GM18951 (cell line): ENCODE measurements at regions not wholly inside any gene's neighbourhood (a gene's known extent, or its start where the extent isn't known, plus 50 kb on each side); places are given as distances from the start of the nearest gene placed in this dataset.

ENCODE experiments used
- POLR2A ChIP-seq: IDR thresholded peaks from 4 replicates; pipeline ENCODE4 v1.6.1; 2011; ENCODE audit warnings: mild to moderate bottlenecking; ENCODE audit not compliant: insufficient read length, insufficient read depth; ENCODE audit errors: extremely low read depth
- in situ Hi-C: fragments of 300-500 bp; cut with MboI; formaldehyde crosslinking; loops from one replicate; pipeline ENCODE4 v1.12.0; 2022; ENCODE audit warnings: low sequenced_read_pairs, mixed read lengths, inconsistent platforms; ENCODE audit not compliant: unreplicated experiment

- TF ChIP-seq POLR2A: no peak
- in situ Hi-C loops: loop anchor here (10.0 kb wide), 1 partner anchor 344 kb away; no protein-coding TSS in a partner anchor
Observed at GRCh38 chr1:224510880-224511645, 76.5 kb upstream of the WDR26 start.

- in situ Hi-C loops: loop anchor here (10.0 kb wide), 1 partner anchor 342 kb away; no protein-coding TSS in a partner anchor
- no peak for TF ChIP-seq POLR2A
Observed at GRCh38 chr1:224512600-224513151, 78.1 kb upstream of the WDR26 start.

- TF ChIP-seq POLR2A: no peak
- in situ Hi-C loops: loop anchor here (10.0 kb wide), 1 partner anchor 341 kb away; no protein-coding TSS in a partner anchor
Observed at GRCh38 chr1:224513383-224513782, 78.8 kb upstream of the WDR26 start.

GRCh38 chr1:224513787-224514209 lies 79.2 kb upstream of the WDR26 start:
- in situ Hi-C loops: loop anchor here (10.0 kb wide), 1 partner anchor 341 kb away; no protein-coding TSS in a partner anchor

GRCh38 chr1:224517171-224517570 lies 82.6 kb upstream of the WDR26 start:
- no peak for TF ChIP-seq POLR2A
- in situ Hi-C loops: loop anchor here (10.0 kb wide), 1 partner anchor 338 kb away; no protein-coding TSS in a partner anchor

More at GRCh38 chr1:224513787-224514209, 79.2 kb upstream of the WDR26 start:
- TF ChIP-seq POLR2A: no peak

- in situ Hi-C loops: loop anchor here (10.0 kb wide), 1 partner anchor 336 kb away; no protein-coding TSS in a partner anchor
Observed at GRCh38 chr1:224518528-224518927, 83.9 kb upstream of the WDR26 start.

GRCh38 chr1:224519874-224520273 lies 85.3 kb upstream of the WDR26 start:
- in situ Hi-C loops: loop anchor here (10.0 kb wide), 1 partner anchor 335 kb away; no protein-coding TSS in a partner anchor
- TF ChIP-seq POLR2A: no peak

More at GRCh38 chr1:224518528-224518927, 83.9 kb upstream of the WDR26 start:
- TF ChIP-seq POLR2A: no peak

- in situ Hi-C loops: no loop called here
- no peak for TF ChIP-seq POLR2A
Observed at GRCh38 chr1:224520808-224521207, 86.2 kb upstream of the WDR26 start.

- in situ Hi-C loops: no loop called here
- no peak for TF ChIP-seq POLR2A
Observed at GRCh38 chr1:224521904-224522734, 87.5 kb upstream of the WDR26 start.

GRCh38 chr1:224523676-224524075 lies 89.1 kb upstream of the WDR26 start:
- in situ Hi-C loops: no loop called here
- no peak for TF ChIP-seq POLR2A

- TF ChIP-seq POLR2A: no peak
- in situ Hi-C loops: no loop called here
Observed at GRCh38 chr1:224524679-224525078, 90.1 kb upstream of the WDR26 start.

- TF ChIP-seq POLR2A: no peak
- in situ Hi-C loops: no loop called here
Observed at GRCh38 chr1:224525411-224526040, 90.6 kb upstream of the CNIH3 start.
